ENCODE measurements at regions not wholly inside any gene's neighbourhood (a gene's known extent, or its start where the extent isn't known, plus 50 kb on each side); places are given as distances from the start of the nearest gene placed in this dataset.

DNA sequence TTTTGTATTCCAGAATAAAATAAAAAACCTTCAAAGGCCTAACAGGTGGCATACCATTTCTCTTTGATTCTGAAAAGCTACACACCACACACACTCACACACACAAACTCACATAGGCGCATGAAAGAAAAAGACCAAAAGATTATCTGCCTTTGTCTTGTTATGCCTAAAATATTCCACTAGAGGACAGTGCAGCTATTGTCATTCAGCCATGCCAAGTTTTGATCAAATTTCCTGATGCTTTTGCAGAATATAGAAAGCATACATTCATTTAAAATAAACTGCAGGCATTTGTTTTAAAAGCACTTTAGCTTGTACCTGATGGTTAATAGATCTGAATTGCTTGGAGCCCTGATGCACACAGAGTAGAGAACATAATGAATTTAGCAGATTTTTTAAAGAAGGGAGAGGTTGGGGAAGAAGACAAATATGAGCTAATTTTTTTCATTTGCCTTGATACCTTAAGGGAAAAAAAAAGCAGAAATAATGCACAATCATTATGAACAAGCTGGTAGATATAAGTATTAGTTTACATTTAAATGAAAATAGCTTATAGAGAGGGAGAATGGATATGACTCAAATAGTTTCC lies 1766.9 kb upstream of the SEL1L start:
- TF ChIP-seq, protein P1, sequence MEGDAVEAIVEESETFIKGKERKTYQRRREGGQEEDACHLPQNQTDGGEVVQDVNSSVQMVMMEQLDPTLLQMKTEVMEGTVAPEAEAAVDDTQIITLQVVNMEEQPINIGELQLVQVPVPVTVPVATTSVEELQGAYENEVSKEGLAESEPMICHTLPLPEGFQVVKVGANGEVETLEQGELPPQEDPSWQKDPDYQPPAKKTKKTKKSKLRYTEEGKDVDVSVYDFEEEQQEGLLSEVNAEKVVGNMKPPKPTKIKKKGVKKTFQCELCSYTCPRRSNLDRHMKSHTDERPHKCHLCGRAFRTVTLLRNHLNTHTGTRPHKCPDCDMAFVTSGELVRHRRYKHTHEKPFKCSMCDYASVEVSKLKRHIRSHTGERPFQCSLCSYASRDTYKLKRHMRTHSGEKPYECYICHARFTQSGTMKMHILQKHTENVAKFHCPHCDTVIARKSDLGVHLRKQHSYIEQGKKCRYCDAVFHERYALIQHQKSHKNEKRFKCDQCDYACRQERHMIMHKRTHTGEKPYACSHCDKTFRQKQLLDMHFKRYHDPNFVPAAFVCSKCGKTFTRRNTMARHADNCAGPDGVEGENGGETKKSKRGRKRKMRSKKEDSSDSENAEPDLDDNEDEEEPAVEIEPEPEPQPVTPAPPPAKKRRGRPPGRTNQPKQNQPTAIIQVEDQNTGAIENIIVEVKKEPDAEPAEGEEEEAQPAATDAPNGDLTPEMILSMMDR (IDR thresholded peaks at IDR 0.05), result peak; percentile 65 to 84 (median 78)
- no peak for TF ChIP-seq POLR2A (IDR thresholded peaks at IDR 0.05)
